Testis (tissue), 2 donors: ENCODE measurements at regions not wholly inside any gene's neighbourhood (a gene's known extent, or its start where the extent isn't known, plus 50 kb on each side); places are given as distances from the start of the nearest gene placed in this dataset.

Experiments
- POLR2A ChIP-seq: fragments of 450-650 bp; IDR thresholded peaks from one replicate; pipeline ENCODE4 v1.6.1; 2017; ENCODE audit warnings: antibody characterized with exemption, mild to moderate bottlenecking, moderate library complexity
- TF ChIP-seq, protein P1 (sequence below), 3 experiments: fragments of 450-650 bp in 2 of 3; fragments of 200-600 bp in 1 of 3; sonication (generic) in 1 of 3; IDR thresholded peaks; one replicate each; pipeline ENCODE4 v1.5.1; 2016 to 2019; ENCODE audit warnings: antibody characterized with exemption in 3 of 3, mild to moderate bottlenecking in 2 of 3, moderate library complexity in 1 of 3

DNA sequence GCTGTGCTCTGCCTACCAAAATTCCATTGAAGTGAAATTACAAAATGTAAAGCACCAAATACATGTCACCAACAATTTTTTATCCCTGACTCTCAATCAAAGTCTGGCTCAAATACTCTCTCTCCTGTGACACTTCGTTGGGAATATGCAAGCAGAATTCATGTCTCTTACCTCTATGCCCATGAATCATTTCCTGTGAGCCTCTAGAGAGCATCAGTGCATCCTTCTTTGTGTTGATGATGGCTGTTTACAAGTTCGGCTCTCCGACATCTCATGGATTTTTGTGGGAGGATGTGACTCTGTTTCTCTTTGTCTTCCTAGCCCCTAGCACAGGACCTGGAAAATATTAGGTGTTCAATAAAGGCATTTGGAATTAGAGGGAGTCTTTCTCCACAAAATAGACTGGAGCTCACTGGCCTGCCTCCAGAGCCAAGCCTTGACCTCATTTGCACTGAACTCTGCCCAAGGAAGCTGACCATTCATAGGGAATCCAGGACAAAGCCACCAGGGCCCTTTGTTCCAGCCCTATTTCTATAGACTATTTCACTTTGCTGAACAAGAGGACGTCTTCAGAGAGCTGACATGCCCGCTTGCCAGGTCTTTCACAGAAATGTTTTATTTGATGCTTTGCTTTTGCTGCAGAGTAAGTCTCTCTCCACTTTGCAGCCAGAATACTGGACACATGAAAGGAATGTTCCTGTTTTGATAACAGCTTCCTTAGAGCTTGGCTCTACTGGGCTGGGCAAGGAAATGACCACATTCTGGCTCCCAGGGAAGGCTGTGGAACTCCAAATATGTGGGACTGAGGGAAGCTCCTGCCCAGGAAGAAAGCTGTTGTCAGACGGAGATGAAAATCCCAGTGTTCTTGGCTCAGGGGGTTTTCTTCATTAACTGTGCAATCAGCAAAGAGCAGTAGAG lies 194.5 kb upstream of the CDYL start:
- TF ChIP-seq, protein P1, sequence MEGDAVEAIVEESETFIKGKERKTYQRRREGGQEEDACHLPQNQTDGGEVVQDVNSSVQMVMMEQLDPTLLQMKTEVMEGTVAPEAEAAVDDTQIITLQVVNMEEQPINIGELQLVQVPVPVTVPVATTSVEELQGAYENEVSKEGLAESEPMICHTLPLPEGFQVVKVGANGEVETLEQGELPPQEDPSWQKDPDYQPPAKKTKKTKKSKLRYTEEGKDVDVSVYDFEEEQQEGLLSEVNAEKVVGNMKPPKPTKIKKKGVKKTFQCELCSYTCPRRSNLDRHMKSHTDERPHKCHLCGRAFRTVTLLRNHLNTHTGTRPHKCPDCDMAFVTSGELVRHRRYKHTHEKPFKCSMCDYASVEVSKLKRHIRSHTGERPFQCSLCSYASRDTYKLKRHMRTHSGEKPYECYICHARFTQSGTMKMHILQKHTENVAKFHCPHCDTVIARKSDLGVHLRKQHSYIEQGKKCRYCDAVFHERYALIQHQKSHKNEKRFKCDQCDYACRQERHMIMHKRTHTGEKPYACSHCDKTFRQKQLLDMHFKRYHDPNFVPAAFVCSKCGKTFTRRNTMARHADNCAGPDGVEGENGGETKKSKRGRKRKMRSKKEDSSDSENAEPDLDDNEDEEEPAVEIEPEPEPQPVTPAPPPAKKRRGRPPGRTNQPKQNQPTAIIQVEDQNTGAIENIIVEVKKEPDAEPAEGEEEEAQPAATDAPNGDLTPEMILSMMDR (IDR thresholded peaks at IDR 0.05), result no peak
- TF ChIP-seq POLR2A, result no peak
